Spleen (tissue), 11 donors: ENCODE measurements at regions not wholly inside any gene's neighbourhood (a gene's known extent, or its start where the extent isn't known, plus 50 kb on each side); places are given as distances from the start of the nearest gene placed in this dataset.

Experiments used
- DNase-seq: peaks from one replicate; pipeline ENCODE4 v3.0.0-alpha.2; 2020
- H3K27ac ChIP-seq, 8 donors: fragments of 200-600 bp; sonication (generic) in 7 of 8; 1 replicate in 4 of 8; 2 replicates in 4 of 8; pipeline versions ENCODE4 v1.5.0 to v1.8.0; 2016 to 2021; ENCODE audit warnings: inconsistent platforms in 4 of 8, mild to moderate bottlenecking in 4 of 8, moderate library complexity in 1 of 8
- H3K27me3 ChIP-seq, 7 donors: fragments of 200-600 bp; sonication (generic) in 6 of 7; replicated peaks in 1 of 7; 1 replicate in 4 of 7; 2 replicates in 3 of 7; pipeline versions ENCODE4 v1.5.0 to v1.8.0; 2016 to 2021; ENCODE audit warnings: inconsistent platforms in 3 of 7, mild to moderate bottlenecking in 1 of 7
- H3K36me3 ChIP-seq, 6 donors: fragments of 200-600 bp; sonication (generic) in 5 of 6; 1 replicate in 4 of 6; 2 replicates in 2 of 6; pipeline versions ENCODE4 v1.5.0 to v1.8.0; 2016 to 2021; ENCODE audit warnings: inconsistent platforms in 2 of 6
- H3K4me1 ChIP-seq, 6 donors: fragments of 200-600 bp; sonication (generic) in 5 of 6; 1 replicate in 3 of 6; 2 replicates in 3 of 6; pipeline versions ENCODE4 v1.5.0 to v1.8.0; 2016 to 2021; ENCODE audit warnings: inconsistent platforms in 3 of 6
- H3K4me3 ChIP-seq, 8 donors: fragments of 200-600 bp; sonication (generic) in 7 of 8; 1 replicate in 4 of 8; 2 replicates in 4 of 8; pipeline versions ENCODE4 v1.5.0 to v1.8.0; 2016 to 2021; ENCODE audit warnings: inconsistent platforms in 4 of 8, mild to moderate bottlenecking in 4 of 8, moderate library complexity in 2 of 8
- H3K9me3 ChIP-seq, 8 donors: fragments of 200-600 bp; sonication (generic) in 7 of 8; 1 replicate in 4 of 8; 2 replicates in 4 of 8; pipeline versions ENCODE4 v1.5.0 to v1.8.0; 2016 to 2021; ENCODE audit warnings: inconsistent platforms in 4 of 8
- CTCF ChIP-seq, 11 experiments: fragments of 200-600 bp in 7 of 11; fragments of 450-650 bp in 4 of 11; sonication (generic) in 4 of 11; IDR thresholded peaks in 8 of 11; conservative IDR thresholded peaks in 3 of 11; 1 replicate in 7 of 11; 2 replicates in 4 of 11; pipeline versions ENCODE4 v1.4.0 to v1.8.0; 2016 to 2021; ENCODE audit warnings: antibody characterized with exemption in 11 of 11, inconsistent platforms in 4 of 11, mild to moderate bottlenecking in 1 of 11
- POLR2A ChIP-seq, 3 donors: fragments of 450-650 bp; IDR thresholded peaks; one replicate each; pipeline ENCODE4 v1.5.1; 2017; ENCODE audit warnings: antibody characterized with exemption in 3 of 3, mild to moderate bottlenecking in 1 of 3
- POLR2AphosphoS5 ChIP-seq, 3 donors: sonication (generic); formaldehyde crosslinking; IDR thresholded peaks; one replicate each; pipeline ENCODE4 v1.5.1; 2017; ENCODE audit warnings: antibody characterized with exemption in 3 of 3
- WGBS, 5 donors: extraction: QIAGEN DNeasy Blood & Tissue Kit in 3 of 5; methylation state at CpG; one replicate each; pipeline versions ENCODE4 v1.1.5 to v1.1.7; 2013 to 2018; 5-methylcytosine and 5-hydroxymethylcytosine counted together
- intact Hi-C: fragments of 100-400 bp; cut with DNase I; formaldehyde crosslinking; loops from one replicate; pipeline ENCODE4 v1.15.0; 2023; ENCODE audit warnings: low total_unique reads
- donor health status: healthy with polysubstance abuse.
- donor health status: DM: no; HTN: no; CAD: no; lungs with moderate emphysema.
- donor health status: DM: no; HTN: no; CAD: no.
- donor health status: Bipolar disorder and iron deficiency.
- donor health status: healthy.
- donor health status: DM: no; HTN: no; CAD: no.
- donor health status: DM: yes; HTN: yes; CAD: no.

GRCh38 chr17:6936370-6937028, 59.4 kb upstream of the ALOX12 start:
- Histone ChIP-seq H3K27me3 (no peaks in the 10 kb centered on the region), H3K27ac (peak overlapping the region; percentile 42 to 84 (median 74)), H3K4me1 (peaks cover 0 to 38% (median 7%) of the 10 kb centered on the region in 6 donors), H3K4me3 (peak overlapping the region in 6 of 8 donors; percentile 6 to 67 (median 35)), H3K36me3 (no peaks in the 10 kb centered on the region), H3K9me3 (no peaks in the 10 kb centered on the region)
- TF ChIP-seq CTCF (IDR thresholded peaks at IDR 0.05 in 8 of 11, conservative IDR thresholded peaks at IDR 0.05 in 3 of 11) (no peak), POLR2AphosphoS5 (IDR thresholded peaks at IDR 0.05) (peak in 1 of 3 donors; percentile 47)
- intact Hi-C loops: no loop called here
- 49 to 78% (median 67%) methylated on average over 8 of the region's 8 CpGs for WGBS, 5 donors
- no peak for DNase-seq

- 47 to 62% (median 49%) methylated on average over 3 of the region's 3 CpGs for WGBS, 5 donors
Measured at GRCh38 chr17:6938637-6939036, 57.2 kb upstream of the ALOX12 start.

GRCh38 chr17:6940186-6940649, 55.6 kb upstream of the ALOX12 start:
- DNase-seq: no peak
- no peaks in the 10 kb centered on the region for H3K9me3 ChIP-seq
- intact Hi-C loops: no loop called here
- 74 to 84% (median 79%) methylated on average over 7 of the region's 7 CpGs for WGBS, 5 donors
- no peaks in the 10 kb centered on the region for H3K36me3 ChIP-seq
- no peaks in the 10 kb centered on the region for H3K27me3 ChIP-seq
- H3K4me1 ChIP-seq: peaks cover 0 to 46% (median 11%) of the 10 kb centered on the region in 6 donors
- H3K4me3 ChIP-seq: peak overlapping the region; percentile 6 to 62 (median 32)
- peak overlapping the region in 7 of 8 donors; percentile 9 to 52 (median 46) for H3K27ac ChIP-seq
- peak in 1 of 3 donors; percentile 44 for TF ChIP-seq POLR2AphosphoS5 (IDR thresholded peaks at IDR 0.05)
- no peak for TF ChIP-seq POLR2A (IDR thresholded peaks at IDR 0.05)

More at GRCh38 chr17:6938637-6939036, 57.2 kb upstream of the ALOX12 start:
- Histone ChIP-seq H3K27ac (no peak overlapping the region), H3K4me3 (no peak overlapping the region), H3K9me3 (no peaks in the 10 kb centered on the region), H3K27me3 (no peaks in the 10 kb centered on the region), H3K36me3 (no peaks in the 10 kb centered on the region), H3K4me1 (peaks cover 0 to 46% (median 11%) of the 10 kb centered on the region in 6 donors)
- intact Hi-C loops: no loop called here
- no peak for DNase-seq
- TF ChIP-seq POLR2A (IDR thresholded peaks at IDR 0.05): no peak
- TF ChIP-seq CTCF (IDR thresholded peaks at IDR 0.05 in 8 of 11, conservative IDR thresholded peaks at IDR 0.05 in 3 of 11): no peak
- TF ChIP-seq POLR2AphosphoS5 (IDR thresholded peaks at IDR 0.05): no peak

GRCh38 chr17:6941989-6942388, 53.9 kb upstream of the ALOX12 start:
- no peak for DNase-seq
- WGBS, 5 donors: 85 to 95% (median 89%) methylated on average over 5 of the region's 5 CpGs
- H3K4me1 ChIP-seq: peaks cover 0 to 40% (median 6%) of the 10 kb centered on the region in 6 donors
- intact Hi-C loops: no loop called here
- TF ChIP-seq CTCF (IDR thresholded peaks at IDR 0.05 in 8 of 11, conservative IDR thresholded peaks at IDR 0.05 in 3 of 11) (no peak), POLR2AphosphoS5 (IDR thresholded peaks at IDR 0.05) (no peak), POLR2A (IDR thresholded peaks at IDR 0.05) (no peak)
- no peaks in the 10 kb centered on the region for H3K27me3 ChIP-seq
- no peak overlapping the region for H3K4me3 ChIP-seq
- no peaks in the 10 kb centered on the region for H3K36me3 ChIP-seq
- H3K9me3 ChIP-seq: no peaks in the 10 kb centered on the region
- no peak overlapping the region for H3K27ac ChIP-seq
